HS-27A (cell line): ENCODE measurements at regions not wholly inside any gene's neighbourhood (a gene's known extent, or its start where the extent isn't known, plus 50 kb on each side); places are given as distances from the start of the nearest gene placed in this dataset.

Experiments used
- DNase-seq: peaks from one replicate; pipeline ENCODE4 v3.0.0-alpha.2; 2012; ENCODE audit warnings: low read depth, missing footprints

- no peak for DNase-seq
Measured at GRCh38 chr13:73451221-73452029, 392.6 kb downstream of the KLF5 start.

DNA sequence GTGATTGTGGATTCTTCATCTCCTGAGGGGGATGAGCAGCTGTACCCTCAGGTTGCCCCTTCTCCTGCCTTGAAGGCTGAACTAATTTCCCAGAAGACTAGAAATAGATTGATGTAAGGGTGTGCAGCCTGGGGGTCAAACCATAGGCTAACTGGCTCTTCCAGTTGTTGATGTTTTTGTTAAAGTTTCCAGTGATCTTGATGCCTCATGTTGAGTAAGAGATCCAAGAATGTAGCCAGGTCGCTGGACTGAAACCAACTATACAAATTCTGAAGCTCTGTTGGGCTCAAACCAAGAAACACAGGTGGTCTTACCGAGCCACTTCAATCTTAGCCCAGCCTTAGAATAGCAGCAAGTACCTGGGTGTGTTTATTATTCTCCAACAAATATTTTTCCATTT is 391.8 kb downstream of the KLF5 start:
- no peak for DNase-seq

- no peak for DNase-seq
Measured at GRCh38 chr13:73449252-73449651, 390.4 kb downstream of the KLF5 start.

GRCh38 chr13:73440296-73440895 is 381.6 kb downstream of the KLF5 start:
- no peak for DNase-seq

- DNase-seq = no peak
Measured at GRCh38 chr13:73433890-73434289, 375.1 kb downstream of the KLF5 start.

DNA sequence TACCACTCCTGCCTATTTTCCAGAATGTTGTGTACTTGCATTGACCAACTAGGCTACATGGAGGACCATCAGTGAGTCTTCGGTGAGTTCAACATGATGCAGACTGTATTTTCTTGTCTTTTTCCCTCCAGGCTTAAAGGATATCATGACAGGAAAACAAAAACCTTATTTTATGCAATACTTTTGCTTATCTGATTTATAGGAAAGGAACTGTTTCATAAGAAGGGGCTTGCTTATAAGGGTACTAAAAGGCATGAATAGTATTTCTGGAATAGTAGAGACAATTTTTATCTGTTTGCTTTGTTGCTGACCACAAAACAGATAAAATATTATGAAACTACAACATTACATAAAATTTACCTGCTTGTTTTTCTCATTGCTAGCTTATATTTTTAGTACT is 374.7 kb downstream of the KLF5 start:
- no peak for DNase-seq

DNA sequence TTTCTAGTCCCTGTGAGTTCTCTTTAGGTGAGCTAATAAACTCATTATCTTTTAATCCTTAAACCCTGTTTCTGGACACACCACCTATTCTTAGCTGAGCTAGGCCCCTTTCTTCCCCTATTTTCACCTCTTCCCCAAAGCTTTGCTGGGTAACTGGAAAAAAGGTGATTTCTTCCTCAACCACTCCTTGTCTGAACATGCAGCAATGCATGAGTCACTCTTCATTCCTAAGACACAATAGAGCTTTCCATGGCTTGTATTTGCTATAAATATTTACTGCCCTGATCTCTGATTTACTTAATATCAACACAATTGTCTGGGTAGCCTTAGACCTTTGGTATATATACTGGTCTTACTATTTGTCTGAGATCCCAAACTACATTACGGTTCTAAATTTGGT is 370.9 kb downstream of the KLF5 start:
- no peak for DNase-seq

GRCh38 chr13:73428706-73429105 is 369.9 kb downstream of the KLF5 start:
- DNase-seq = no peak

DNA sequence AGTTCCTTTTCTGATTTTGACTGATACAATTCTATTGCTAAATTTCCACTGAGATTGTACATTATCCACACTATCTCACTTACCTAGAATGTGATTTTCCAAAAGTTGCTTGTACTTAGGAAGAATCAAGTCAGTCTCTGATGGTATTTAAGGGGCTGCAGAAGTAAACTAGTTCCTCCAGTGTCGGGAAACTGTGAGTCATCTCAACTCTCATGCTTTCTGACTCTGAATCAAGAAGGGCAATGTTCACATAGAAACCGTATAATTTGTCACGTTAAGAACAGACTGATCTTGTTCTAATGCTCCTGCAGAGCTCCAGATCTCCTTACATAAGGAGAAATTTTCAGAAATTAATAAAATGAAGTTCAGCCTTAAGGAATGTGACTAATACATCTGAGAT is 369.3 kb downstream of the KLF5 start:
- no peak for DNase-seq

DNA sequence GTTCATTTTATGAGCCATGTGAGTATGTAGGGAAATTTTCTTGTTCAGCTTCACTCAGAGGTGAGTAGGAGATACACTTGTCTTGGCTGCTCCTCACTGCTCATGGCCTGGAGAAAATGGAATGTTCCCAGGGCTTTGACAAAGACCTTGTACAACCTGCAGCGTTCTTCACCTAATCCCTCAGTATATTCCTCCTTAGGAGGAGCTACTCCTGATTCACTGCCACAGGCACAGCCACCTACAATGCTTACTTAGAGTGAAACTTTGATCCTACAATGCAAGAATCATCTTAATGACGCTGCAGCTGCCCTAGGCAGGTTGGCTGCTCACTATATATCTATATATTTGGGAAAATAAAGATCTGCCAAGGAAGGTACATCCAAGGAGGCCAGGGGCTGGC is 364.2 kb downstream of the KLF5 start:
- DNase-seq = no peak

GRCh38 chr13:73421310-73421912 is 362.6 kb downstream of the KLF5 start:
- no peak for DNase-seq

DNA sequence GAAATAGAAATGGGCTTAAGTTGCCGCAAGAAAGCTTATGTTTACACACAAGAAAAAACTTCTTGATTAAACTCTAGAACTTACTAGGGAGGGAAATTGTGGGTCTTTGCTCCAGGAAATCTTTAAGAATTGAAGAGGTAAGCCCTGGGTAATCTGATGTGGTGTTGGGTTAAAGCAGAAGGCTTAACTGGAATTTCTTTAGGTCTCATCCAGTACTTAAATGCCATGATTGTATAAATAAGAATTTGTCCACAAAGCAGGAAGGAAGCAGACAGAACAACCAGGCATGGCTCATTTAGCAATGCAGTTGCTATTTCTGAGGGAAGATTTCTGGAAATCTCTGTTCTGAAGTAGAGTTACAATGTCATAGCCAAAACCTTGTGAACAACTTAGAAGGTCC is 360.4 kb downstream of the KLF5 start:
- DNase-seq = no peak

- no peak for DNase-seq
Measured at GRCh38 chr13:73417012-73417615, 358.3 kb downstream of the KLF5 start.

DNA sequence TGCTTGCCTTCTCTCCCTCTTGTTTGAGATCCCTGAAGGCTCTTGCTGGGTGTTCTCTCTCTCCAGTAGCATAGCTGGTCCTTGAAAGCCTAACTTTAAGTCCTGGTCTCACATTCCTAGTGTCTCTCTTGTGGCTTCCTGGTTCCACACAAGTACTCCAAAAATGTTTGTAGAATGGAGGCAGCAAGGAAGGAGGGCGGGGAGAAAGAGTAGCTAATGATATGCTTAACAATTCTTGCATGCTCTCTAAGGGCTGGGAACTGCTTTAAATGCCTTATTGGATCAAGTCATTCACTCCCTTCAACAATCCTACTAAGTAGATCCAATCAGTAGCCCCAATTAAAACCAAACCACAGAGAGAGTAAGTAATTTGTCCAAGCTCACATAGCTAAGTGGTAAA is 357.3 kb downstream of the KLF5 start:
- DNase-seq = no peak

- DNase-seq = no peak
Measured at GRCh38 chr13:73413656-73414055, 354.9 kb downstream of the KLF5 start.

GRCh38 chr13:73412933-73413332 is 354.1 kb downstream of the KLF5 start:
- DNase-seq = no peak

- DNase-seq = no peak
Measured at GRCh38 chr13:73411067-73411809, 352.4 kb downstream of the KLF5 start.

GRCh38 chr13:73406454-73406853 is 347.6 kb downstream of the KLF5 start:
- DNase-seq = no peak

GRCh38 chr13:73404581-73404980 is 345.8 kb downstream of the KLF5 start:
- DNase-seq = no peak

- DNase-seq = no peak
Measured at GRCh38 chr13:73403355-73404120, 344.7 kb downstream of the KLF5 start.

GRCh38 chr13:73401769-73402168 is 343.0 kb downstream of the KLF5 start:
- no peak for DNase-seq
